GM12878 (cell line): ENCODE measurements at regions not wholly inside any gene's neighbourhood (a gene's known extent, or its start where the extent isn't known, plus 50 kb on each side); places are given as distances from the start of the nearest gene placed in this dataset.

ENCODE experiments used
- ATAC-seq: fragments of 200-7000 bp; cut with Tn5 transposase; 3 replicates; pipeline ENCODE4 v1.9.1; 2020; ENCODE audit warnings: mild to moderate bottlenecking, moderate library complexity
- BruUV-seq: library from RNA; stranded (reverse); fragments of 400-500 nt; replicated peaks from 2 replicates; lab custom pipeline; 2021; lab: Mats Ljungman, UMichigan
- CTCF ChIA-PET: fragments of 300-600 bp; sonication (Branson Sonifier 250); formaldehyde crosslinking; extraction: SDS; loops from one replicate; lab custom pipeline; 2021; ENCODE audit warnings: inconsistent platforms; lab: Yijun Ruan, JAX
- POLR2A ChIA-PET: fragments of 350-600 bp; formaldehyde crosslinking; extraction: SDS; loops from one replicate; lab custom pipeline; 2021; ENCODE audit warnings: inconsistent platforms; lab: Charles Lee
- RAD21 ChIA-PET: fragments of 300-600 bp; sonication (Branson Sonifier 250); formaldehyde crosslinking; loops from one replicate; lab custom pipeline; 2023; ENCODE audit warnings: antibody characterized with exemption; ENCODE audit not compliant: unreplicated experiment; lab: Charles Lee
- SMC1A ChIA-PET: fragments of 300-600 bp; sonication (Branson Sonifier 250); formaldehyde crosslinking; loops from one replicate; lab custom pipeline; 2023; ENCODE audit not compliant: unreplicated experiment, uncharacterized antibody; lab: Charles Lee
- DNase-seq: peaks from one replicate; pipeline ENCODE4 v3.0.0-alpha.2; 2011; ENCODE audit warnings: low read depth, low spot score
- FAIRE-seq: peaks from 3 replicates; lab custom pipeline; 2011; peaks lifted over from hg19 to GRCh38; lab: Jason Lieb, UNC
- H2AFZ ChIP-seq: 2 replicates; pipeline ENCODE4 v1.6.0; 2011; ENCODE audit warnings: low read depth, low read length, control low read depth; ENCODE audit not compliant: control insufficient read depth
- H3K27ac ChIP-seq: 2 replicates; pipeline ENCODE4 v1.5.1; 2011; ENCODE audit warnings: control low read depth; ENCODE audit not compliant: control insufficient read depth, insufficient read depth
- H3K27me3 ChIP-seq, 2 experiments: replicated peaks in 1 of 2; 2 replicates each; pipeline versions ENCODE4 v1.6.0 to v1.6.1; 2011; ENCODE audit warnings: low read length in 1 of 2; ENCODE audit not compliant: control insufficient read depth in 2 of 2, insufficient read depth in 2 of 2
- H3K36me3 ChIP-seq, 2 experiments: 2 replicates each; pipeline ENCODE4 v1.5.1; 2011; ENCODE audit warnings: low read length in 1 of 2; ENCODE audit not compliant: control insufficient read depth in 2 of 2, insufficient read depth in 2 of 2
- H3K4me1 ChIP-seq: 2 replicates; pipeline ENCODE4 v1.6.1; 2011; ENCODE audit warnings: mild to moderate bottlenecking, low read length, moderate library complexity, mixed read lengths; ENCODE audit not compliant: control insufficient read depth, insufficient read depth
- H3K4me2 ChIP-seq: 2 replicates; pipeline ENCODE4 v1.6.0; 2011; ENCODE audit warnings: control low read depth; ENCODE audit not compliant: control insufficient read depth, insufficient read depth
- H3K4me3 ChIP-seq: fragments of 200-600 bp; sonication (generic); 2 replicates; pipeline ENCODE4 v1.5.1; 2016
- H3K79me2 ChIP-seq: 2 replicates; pipeline ENCODE4 v1.6.0; 2011; ENCODE audit warnings: low read length; ENCODE audit not compliant: control insufficient read depth, insufficient read depth
- H3K9ac ChIP-seq: 2 replicates; pipeline ENCODE4 v1.8.0; 2011; ENCODE audit warnings: low read length, control low read depth, mixed read lengths; ENCODE audit not compliant: control insufficient read depth, insufficient read depth
- H3K9me3 ChIP-seq: replicated peaks from 3 replicates; pipeline ENCODE4 v1.5.1; 2011; ENCODE audit warnings: mild to moderate bottlenecking, low read length; ENCODE audit not compliant: control insufficient read depth, insufficient read depth
- H4K20me1 ChIP-seq: 2 replicates; pipeline ENCODE4 v1.6.0; 2011; ENCODE audit not compliant: control insufficient read depth, insufficient read depth
- BCL3 ChIP-seq: IDR thresholded peaks from 2 replicates; pipeline ENCODE4 v1.6.1; 2011; ENCODE audit warnings: borderline replicate concordance, low read depth, mild to moderate bottlenecking, moderate library complexity, low read length; ENCODE audit not compliant: insufficient read depth, poor library complexity, severe bottlenecking
- BRCA1 ChIP-seq: IDR thresholded peaks from 2 replicates; pipeline ENCODE4 v1.6.1; 2011; ENCODE audit warnings: low read depth, low read length, improper control_type of control experiment
- MEF2A ChIP-seq: IDR thresholded peaks from 2 replicates; pipeline ENCODE4 v1.6.1; 2011; ENCODE audit warnings: low read depth, mild to moderate bottlenecking, low read length, moderate library complexity; ENCODE audit not compliant: insufficient read depth
- MEF2B ChIP-seq: fragments of 450-650 bp; IDR thresholded peaks from 2 replicates; pipeline ENCODE4 v1.6.1; 2018; ENCODE audit warnings: mild to moderate bottlenecking, moderate library complexity; ENCODE audit not compliant: partially characterized antibody, poor library complexity, severe bottlenecking
- NR2F1 ChIP-seq: fragments of 450-650 bp; conservative IDR thresholded peaks from 2 replicates; pipeline ENCODE4 v1.6.1; 2017; ENCODE audit warnings: mild to moderate bottlenecking
- POLR2AphosphoS5 ChIP-seq: IDR thresholded peaks from 2 replicates; pipeline ENCODE4 v1.6.1; 2011; ENCODE audit warnings: mild to moderate bottlenecking, low read length, inconsistent platforms
- RUNX3 ChIP-seq: IDR thresholded peaks from 2 replicates; pipeline ENCODE4 v1.6.1; 2012; ENCODE audit warnings: low read length, inconsistent platforms
- SMAD5 ChIP-seq: IDR thresholded peaks from 2 replicates; pipeline ENCODE4 v1.6.1; 2016; ENCODE audit warnings: antibody characterized with exemption, low read depth
- SP1 ChIP-seq: IDR thresholded peaks from one replicate; pipeline ENCODE4 v1.6.1; 2011; ENCODE audit warnings: low read depth, low read length
- ZNF217 ChIP-seq: fragments of 450-650 bp; IDR thresholded peaks from 2 replicates; pipeline ENCODE4 v1.6.1; 2017; ENCODE audit warnings: antibody characterized with exemption, mild to moderate bottlenecking
- ZNF274 ChIP-seq: IDR thresholded peaks from one replicate; pipeline ENCODE4 v1.8.0; 2011; ENCODE audit not compliant: insufficient read length, insufficient read depth
- ZNF622 ChIP-seq: fragments of 450-650 bp; IDR thresholded peaks from 2 replicates; pipeline ENCODE4 v1.6.1; 2017; ENCODE audit warnings: mild to moderate bottlenecking, inconsistent platforms
- WGBS: methylation state at CpG from one replicate; pipeline ENCODE4 v1.1.6; 2016; ENCODE audit warnings: low lambda C conversion rate; ENCODE audit not compliant: insufficient replicate concordance, insufficient coverage; ENCODE audit errors: missing lambda C conversion rate; 5-methylcytosine and 5-hydroxymethylcytosine counted together
- in situ Hi-C: fragments of 300-500 bp; cut with MboI; formaldehyde crosslinking; loops from 9 replicates; pipeline ENCODE4 v1.14.3; 2018; ENCODE audit warnings: mixed read lengths
- intact Hi-C: fragments of 100-400 bp; cut with micrococcal nuclease; formaldehyde crosslinking; loops from one replicate; pipeline ENCODE4 v1.14.2; 2022; ENCODE audit not compliant: unreplicated experiment
- TF ChIP-seq, protein P1 (sequence below): fragments of 450-650 bp; IDR thresholded peaks from 2 replicates; pipeline ENCODE4 v1.6.1; 2017; ENCODE audit warnings: borderline replicate concordance
- TF ChIP-seq, protein P2 (sequence below): fragments of 450-650 bp; IDR thresholded peaks from 2 replicates; pipeline ENCODE4 v1.6.1; 2017; ENCODE audit warnings: mild to moderate bottlenecking
- TF ChIP-seq, protein P3 (sequence below): IDR thresholded peaks from 2 replicates; pipeline ENCODE4 v1.6.1; 2012; ENCODE audit warnings: low read depth, low read length, improper control_type of control experiment

- Histone ChIP-seq H3K36me3 (no peaks in the 10 kb centered on the region), H3K27ac (no peak overlapping the region), H3K79me2 (no peaks in the 10 kb centered on the region), H2AFZ (no peak overlapping the region), H3K4me2 (no peak overlapping the region), H4K20me1 (no peaks in the 10 kb centered on the region), H3K4me3 (no peak overlapping the region), H3K4me1 (no peaks in the 10 kb centered on the region), H3K27me3 (no peaks in the 10 kb centered on the region), H3K9me3 (no peaks in the 10 kb centered on the region), H3K9ac (no peak overlapping the region)
- intact Hi-C loops: no loop called here
- WGBS: 0% methylated on average over 2 of the region's 2 CpGs
- ATAC-seq (no peak), FAIRE-seq (no peak), DNase-seq (no peak)
- ChIA-PET RAD21 (no interaction called here), CTCF (interaction anchor here (1.2 kb wide), 1 partner anchor 105 kb away, joined by 3 read pairs; no protein-coding TSS in a partner anchor), POLR2A (no interaction called here), SMC1A (no interaction called here)
- no TSS peak for BruUV-seq
- in situ Hi-C loops: no loop called here
- TF ChIP-seq, protein P1, sequence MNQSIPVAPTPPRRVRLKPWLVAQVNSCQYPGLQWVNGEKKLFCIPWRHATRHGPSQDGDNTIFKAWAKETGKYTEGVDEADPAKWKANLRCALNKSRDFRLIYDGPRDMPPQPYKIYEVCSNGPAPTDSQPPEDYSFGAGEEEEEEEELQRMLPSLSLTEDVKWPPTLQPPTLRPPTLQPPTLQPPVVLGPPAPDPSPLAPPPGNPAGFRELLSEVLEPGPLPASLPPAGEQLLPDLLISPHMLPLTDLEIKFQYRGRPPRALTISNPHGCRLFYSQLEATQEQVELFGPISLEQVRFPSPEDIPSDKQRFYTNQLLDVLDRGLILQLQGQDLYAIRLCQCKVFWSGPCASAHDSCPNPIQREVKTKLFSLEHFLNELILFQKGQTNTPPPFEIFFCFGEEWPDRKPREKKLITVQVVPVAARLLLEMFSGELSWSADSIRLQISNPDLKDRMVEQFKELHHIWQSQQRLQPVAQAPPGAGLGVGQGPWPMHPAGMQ: no peak
- no peak for TF ChIP-seq ZNF217
- no peak for TF ChIP-seq NR2F1
- no peak for TF ChIP-seq ZNF274
- TF ChIP-seq SP1: no peak
- no peak for TF ChIP-seq SMAD5
- TF ChIP-seq, protein P2, sequence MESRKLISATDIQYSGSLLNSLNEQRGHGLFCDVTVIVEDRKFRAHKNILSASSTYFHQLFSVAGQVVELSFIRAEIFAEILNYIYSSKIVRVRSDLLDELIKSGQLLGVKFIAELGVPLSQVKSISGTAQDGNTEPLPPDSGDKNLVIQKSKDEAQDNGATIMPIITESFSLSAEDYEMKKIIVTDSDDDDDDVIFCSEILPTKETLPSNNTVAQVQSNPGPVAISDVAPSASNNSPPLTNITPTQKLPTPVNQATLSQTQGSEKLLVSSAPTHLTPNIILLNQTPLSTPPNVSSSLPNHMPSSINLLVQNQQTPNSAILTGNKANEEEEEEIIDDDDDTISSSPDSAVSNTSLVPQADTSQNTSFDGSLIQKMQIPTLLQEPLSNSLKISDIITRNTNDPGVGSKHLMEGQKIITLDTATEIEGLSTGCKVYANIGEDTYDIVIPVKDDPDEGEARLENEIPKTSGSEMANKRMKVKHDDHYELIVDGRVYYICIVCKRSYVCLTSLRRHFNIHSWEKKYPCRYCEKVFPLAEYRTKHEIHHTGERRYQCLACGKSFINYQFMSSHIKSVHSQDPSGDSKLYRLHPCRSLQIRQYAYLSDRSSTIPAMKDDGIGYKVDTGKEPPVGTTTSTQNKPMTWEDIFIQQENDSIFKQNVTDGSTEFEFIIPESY: no peak
- no peak for TF ChIP-seq POLR2AphosphoS5
- TF ChIP-seq, protein P3, sequence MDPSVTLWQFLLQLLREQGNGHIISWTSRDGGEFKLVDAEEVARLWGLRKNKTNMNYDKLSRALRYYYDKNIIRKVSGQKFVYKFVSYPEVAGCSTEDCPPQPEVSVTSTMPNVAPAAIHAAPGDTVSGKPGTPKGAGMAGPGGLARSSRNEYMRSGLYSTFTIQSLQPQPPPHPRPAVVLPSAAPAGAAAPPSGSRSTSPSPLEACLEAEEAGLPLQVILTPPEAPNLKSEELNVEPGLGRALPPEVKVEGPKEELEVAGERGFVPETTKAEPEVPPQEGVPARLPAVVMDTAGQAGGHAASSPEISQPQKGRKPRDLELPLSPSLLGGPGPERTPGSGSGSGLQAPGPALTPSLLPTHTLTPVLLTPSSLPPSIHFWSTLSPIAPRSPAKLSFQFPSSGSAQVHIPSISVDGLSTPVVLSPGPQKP: no peak
- no peak for TF ChIP-seq BCL3
- no peak for TF ChIP-seq RUNX3
- no peak for TF ChIP-seq ZNF622
- no peak for TF ChIP-seq MEF2A
- no peak for TF ChIP-seq MEF2B
- TF ChIP-seq BRCA1: no peak
Measured at GRCh38 chr2:149703281-149703680, 115.7 kb upstream of the MMADHC start.
